K562 (cell line): ENCODE measurements at regions not wholly inside any gene's neighbourhood (a gene's known extent, or its start where the extent isn't known, plus 50 kb on each side); places are given as distances from the start of the nearest gene placed in this dataset.

Experiments
- DIDO1 ChIP-seq: fragments of 450-650 bp; IDR thresholded peaks from 2 replicates; pipeline ENCODE4 v1.6.1; 2016; ENCODE audit warnings: low read depth, missing biosample characterization, missing genetic modification characterization
- FOXM1 ChIP-seq, 2 experiments: fragments of 450-650 bp in 1 of 2; sonication (generic) in 1 of 2; formaldehyde crosslinking in 1 of 2; IDR thresholded peaks; 2 replicates each; pipeline versions ENCODE4 v1.6.1 to v1.9.0; 2017 to 2022; ENCODE audit warnings: low read depth in 2 of 2, mild to moderate bottlenecking in 2 of 2, missing genetic modification reagents in 1 of 2, moderate library complexity in 1 of 2
- HMGXB4 ChIP-seq: sonication (generic); formaldehyde crosslinking; IDR thresholded peaks from 2 replicates; pipeline ENCODE4 v1.8.1; 2023; ENCODE audit warnings: mild to moderate bottlenecking, missing genetic modification reagents
- HNRNPH1 ChIP-seq: fragments of 200-400 bp; formaldehyde crosslinking; optimal IDR thresholded peaks from 2 replicates; pipeline ENCODE3; 2017; ENCODE audit warnings: low read depth, mild to moderate bottlenecking, low read length, moderate library complexity
- JUN ChIP-seq, 2 experiments: sonication (generic) in 1 of 2; formaldehyde crosslinking in 1 of 2; IDR thresholded peaks; 2 replicates each; pipeline versions ENCODE4 v1.6.1 to v1.8.0; 2012 to 2022; ENCODE audit warnings: borderline replicate concordance in 2 of 2, mild to moderate bottlenecking in 2 of 2, improper control_type of control experiment in 1 of 2, low read depth in 1 of 2, low read length in 1 of 2, missing genetic modification reagents in 1 of 2
- KDM5B ChIP-seq: fragments of 200-600 bp; sonication (generic); IDR thresholded peaks from 2 replicates; pipeline ENCODE4 v1.6.1; 2012; ENCODE audit warnings: low read depth, mild to moderate bottlenecking, moderate library complexity, low read length, control low read depth, inconsistent platforms; ENCODE audit not compliant: insufficient replicate concordance
- NCOA4 ChIP-seq: fragments of 450-650 bp; IDR thresholded peaks from 2 replicates; pipeline ENCODE4 v1.6.1; 2018; ENCODE audit warnings: mild to moderate bottlenecking; ENCODE audit not compliant: partially characterized antibody
- PCBP1 ChIP-seq: fragments of 200-400 bp; formaldehyde crosslinking; IDR thresholded peaks from 2 replicates; pipeline ENCODE4 v1.6.1; 2018; ENCODE audit warnings: mild to moderate bottlenecking, low read depth, low read length; ENCODE audit not compliant: poor library complexity, severe bottlenecking
- PHB ChIP-seq: fragments of 250-450 bp; sonication (Bioruptor Pico); IDR thresholded peaks from 2 replicates; pipeline ENCODE4 v1.5.0; 2021
- PRMT5 ChIP-seq: sonication (generic); formaldehyde crosslinking; IDR thresholded peaks from 2 replicates; pipeline ENCODE4 v1.5.0; 2020; ENCODE audit warnings: missing genetic modification reagents
- SMARCA4 ChIP-seq: fragments of 450-650 bp; IDR thresholded peaks from 2 replicates; pipeline ENCODE4 v1.6.1; 2016
- THAP12 ChIP-seq: fragments of 250-450 bp; sonication (Bioruptor Pico); IDR thresholded peaks from 2 replicates; pipeline ENCODE4 v1.9.0; 2021; ENCODE audit warnings: mild to moderate bottlenecking, inconsistent platforms
- ZC3H11A ChIP-seq: IDR thresholded peaks from 2 replicates; pipeline ENCODE4 v1.6.1; 2012; ENCODE audit warnings: low read depth, low read length, improper control_type of control experiment
- ZNF766 ChIP-seq: fragments of 200-800 bp; sonication (Bioruptor generic); conservative IDR thresholded peaks from 2 replicates; pipeline ENCODE4 v1.6.1; 2016; ENCODE audit warnings: missing genetic modification characterization, missing compliant biosample characterization
- TF ChIP-seq, protein P1 (sequence below), 2 experiments: IDR thresholded peaks; 2 replicates each; pipeline ENCODE4 v1.6.1; 2012; ENCODE audit warnings: improper control_type of control experiment in 2 of 2, low read depth in 2 of 2, low read length in 2 of 2, borderline replicate concordance in 1 of 2
- TF ChIP-seq, protein P2 (sequence below), 2 experiments: fragments of 450-650 bp in 1 of 2; IDR thresholded peaks; 2 replicates each; pipeline ENCODE4 v1.6.1; 2011 to 2017; ENCODE audit warnings: low read depth in 2 of 2, antibody characterized with exemption in 1 of 2, borderline replicate concordance in 1 of 2, low read length in 1 of 2, mild to moderate bottlenecking in 1 of 2, mixed read lengths in 1 of 2; ENCODE audit not compliant: control insufficient read depth in 1 of 2

GRCh38 chr6:146915671-146916127 is 288.5 kb upstream of the STXBP5 start (continued):
- TF ChIP-seq THAP12 (CRISPR knock-in tag), result no peak
- TF ChIP-seq PHB (CRISPR knock-in tag), result no peak
- TF ChIP-seq, protein P1, sequence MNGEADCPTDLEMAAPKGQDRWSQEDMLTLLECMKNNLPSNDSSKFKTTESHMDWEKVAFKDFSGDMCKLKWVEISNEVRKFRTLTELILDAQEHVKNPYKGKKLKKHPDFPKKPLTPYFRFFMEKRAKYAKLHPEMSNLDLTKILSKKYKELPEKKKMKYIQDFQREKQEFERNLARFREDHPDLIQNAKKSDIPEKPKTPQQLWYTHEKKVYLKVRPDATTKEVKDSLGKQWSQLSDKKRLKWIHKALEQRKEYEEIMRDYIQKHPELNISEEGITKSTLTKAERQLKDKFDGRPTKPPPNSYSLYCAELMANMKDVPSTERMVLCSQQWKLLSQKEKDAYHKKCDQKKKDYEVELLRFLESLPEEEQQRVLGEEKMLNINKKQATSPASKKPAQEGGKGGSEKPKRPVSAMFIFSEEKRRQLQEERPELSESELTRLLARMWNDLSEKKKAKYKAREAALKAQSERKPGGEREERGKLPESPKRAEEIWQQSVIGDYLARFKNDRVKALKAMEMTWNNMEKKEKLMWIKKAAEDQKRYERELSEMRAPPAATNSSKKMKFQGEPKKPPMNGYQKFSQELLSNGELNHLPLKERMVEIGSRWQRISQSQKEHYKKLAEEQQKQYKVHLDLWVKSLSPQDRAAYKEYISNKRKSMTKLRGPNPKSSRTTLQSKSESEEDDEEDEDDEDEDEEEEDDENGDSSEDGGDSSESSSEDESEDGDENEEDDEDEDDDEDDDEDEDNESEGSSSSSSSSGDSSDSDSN (IDR thresholded peaks at IDR 0.05; ENCODE audit: borderline replicate concordance in 1 of 2, low read depth in 2 of 2, low read length in 2 of 2), result no peak
- no peak for TF ChIP-seq KDM5B
- no peak for TF ChIP-seq NCOA4
- TF ChIP-seq, protein P2, sequence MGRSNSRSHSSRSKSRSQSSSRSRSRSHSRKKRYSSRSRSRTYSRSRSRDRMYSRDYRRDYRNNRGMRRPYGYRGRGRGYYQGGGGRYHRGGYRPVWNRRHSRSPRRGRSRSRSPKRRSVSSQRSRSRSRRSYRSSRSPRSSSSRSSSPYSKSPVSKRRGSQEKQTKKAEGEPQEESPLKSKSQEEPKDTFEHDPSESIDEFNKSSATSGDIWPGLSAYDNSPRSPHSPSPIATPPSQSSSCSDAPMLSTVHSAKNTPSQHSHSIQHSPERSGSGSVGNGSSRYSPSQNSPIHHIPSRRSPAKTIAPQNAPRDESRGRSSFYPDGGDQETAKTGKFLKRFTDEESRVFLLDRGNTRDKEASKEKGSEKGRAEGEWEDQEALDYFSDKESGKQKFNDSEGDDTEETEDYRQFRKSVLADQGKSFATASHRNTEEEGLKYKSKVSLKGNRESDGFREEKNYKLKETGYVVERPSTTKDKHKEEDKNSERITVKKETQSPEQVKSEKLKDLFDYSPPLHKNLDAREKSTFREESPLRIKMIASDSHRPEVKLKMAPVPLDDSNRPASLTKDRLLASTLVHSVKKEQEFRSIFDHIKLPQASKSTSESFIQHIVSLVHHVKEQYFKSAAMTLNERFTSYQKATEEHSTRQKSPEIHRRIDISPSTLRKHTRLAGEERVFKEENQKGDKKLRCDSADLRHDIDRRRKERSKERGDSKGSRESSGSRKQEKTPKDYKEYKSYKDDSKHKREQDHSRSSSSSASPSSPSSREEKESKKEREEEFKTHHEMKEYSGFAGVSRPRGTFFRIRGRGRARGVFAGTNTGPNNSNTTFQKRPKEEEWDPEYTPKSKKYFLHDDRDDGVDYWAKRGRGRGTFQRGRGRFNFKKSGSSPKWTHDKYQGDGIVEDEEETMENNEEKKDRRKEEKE (IDR thresholded peaks at IDR 0.05; ENCODE audit: borderline replicate concordance in 1 of 2, control insufficient read depth in 1 of 2, low read depth in 2 of 2, low read length in 1 of 2), result no peak
- peak; percentile 55 for TF ChIP-seq JUN (IDR thresholded peaks at IDR 0.05; ENCODE audit: borderline replicate concordance, low read depth, low read length)
- TF ChIP-seq JUN (CRISPR knock-in tag; IDR thresholded peaks at IDR 0.05; ENCODE audit: borderline replicate concordance), result no peak
- peak; percentile 43; the same call in 1 of the 2 replicates for TF ChIP-seq DIDO1 (tag)
- 0 out of 2 replicates have a peak, but pooled peaks have one; percentile 45 for TF ChIP-seq SMARCA4
- TF ChIP-seq ZC3H11A, result no peak
- no peak for TF ChIP-seq PRMT5 (CRISPR knock-in tag)
- TF ChIP-seq HMGXB4, result no peak
- no peak for TF ChIP-seq PCBP1
- TF ChIP-seq HNRNPH1, result no peak
- no peak for TF ChIP-seq FOXM1 (IDR thresholded peaks at IDR 0.05; ENCODE audit: low read depth)
- TF ChIP-seq FOXM1 (CRISPR knock-in tag; IDR thresholded peaks at IDR 0.05; ENCODE audit: low read depth), result no peak
- TF ChIP-seq ZNF766 (CRISPR knock-in tag), result peak; percentile 72
